GM12865 (cell line): ENCODE measurements at regions not wholly inside any gene's neighbourhood (a gene's known extent, or its start where the extent isn't known, plus 50 kb on each side); places are given as distances from the start of the nearest gene placed in this dataset.

Experiments
- DNase-seq: peaks from one replicate; pipeline ENCODE4 v3.0.0; 2010; ENCODE audit warnings: low read depth
- H3K4me3 ChIP-seq: 2 replicates; pipeline ENCODE4 v1.5.1; 2011; ENCODE audit warnings: mild to moderate bottlenecking, low read depth, low read length, control low read depth
- TF ChIP-seq, protein P1 (sequence below): IDR thresholded peaks from 2 replicates; pipeline ENCODE4 v1.5.1; 2011; ENCODE audit warnings: low read length, control low read depth, low read depth, inconsistent platforms; ENCODE audit not compliant: insufficient read depth; ENCODE audit errors: missing control alignments

DNA sequence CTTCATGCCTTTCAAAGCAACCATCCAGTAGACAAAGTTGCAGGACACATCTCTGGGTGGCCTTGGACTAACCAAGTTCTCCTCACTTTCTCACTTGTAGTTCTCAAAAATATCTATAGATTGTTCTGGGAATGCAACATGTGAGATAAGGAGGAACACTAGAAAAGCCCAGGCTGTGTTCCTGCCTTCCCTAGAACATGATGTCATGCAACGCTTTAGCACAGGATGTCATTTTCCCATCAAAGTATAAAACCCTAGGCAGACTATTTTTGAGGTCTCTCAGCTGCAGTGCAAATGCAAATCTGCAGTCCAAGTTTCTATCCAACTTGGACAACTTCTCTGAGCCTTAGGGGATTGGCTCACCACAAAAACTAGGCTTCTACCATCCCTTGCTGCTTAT, 78.8 kb upstream of the PCDH7 start:
- no peak for DNase-seq
- TF ChIP-seq, protein P1, sequence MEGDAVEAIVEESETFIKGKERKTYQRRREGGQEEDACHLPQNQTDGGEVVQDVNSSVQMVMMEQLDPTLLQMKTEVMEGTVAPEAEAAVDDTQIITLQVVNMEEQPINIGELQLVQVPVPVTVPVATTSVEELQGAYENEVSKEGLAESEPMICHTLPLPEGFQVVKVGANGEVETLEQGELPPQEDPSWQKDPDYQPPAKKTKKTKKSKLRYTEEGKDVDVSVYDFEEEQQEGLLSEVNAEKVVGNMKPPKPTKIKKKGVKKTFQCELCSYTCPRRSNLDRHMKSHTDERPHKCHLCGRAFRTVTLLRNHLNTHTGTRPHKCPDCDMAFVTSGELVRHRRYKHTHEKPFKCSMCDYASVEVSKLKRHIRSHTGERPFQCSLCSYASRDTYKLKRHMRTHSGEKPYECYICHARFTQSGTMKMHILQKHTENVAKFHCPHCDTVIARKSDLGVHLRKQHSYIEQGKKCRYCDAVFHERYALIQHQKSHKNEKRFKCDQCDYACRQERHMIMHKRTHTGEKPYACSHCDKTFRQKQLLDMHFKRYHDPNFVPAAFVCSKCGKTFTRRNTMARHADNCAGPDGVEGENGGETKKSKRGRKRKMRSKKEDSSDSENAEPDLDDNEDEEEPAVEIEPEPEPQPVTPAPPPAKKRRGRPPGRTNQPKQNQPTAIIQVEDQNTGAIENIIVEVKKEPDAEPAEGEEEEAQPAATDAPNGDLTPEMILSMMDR, result no peak
- no peak overlapping the region for H3K4me3 ChIP-seq

DNA sequence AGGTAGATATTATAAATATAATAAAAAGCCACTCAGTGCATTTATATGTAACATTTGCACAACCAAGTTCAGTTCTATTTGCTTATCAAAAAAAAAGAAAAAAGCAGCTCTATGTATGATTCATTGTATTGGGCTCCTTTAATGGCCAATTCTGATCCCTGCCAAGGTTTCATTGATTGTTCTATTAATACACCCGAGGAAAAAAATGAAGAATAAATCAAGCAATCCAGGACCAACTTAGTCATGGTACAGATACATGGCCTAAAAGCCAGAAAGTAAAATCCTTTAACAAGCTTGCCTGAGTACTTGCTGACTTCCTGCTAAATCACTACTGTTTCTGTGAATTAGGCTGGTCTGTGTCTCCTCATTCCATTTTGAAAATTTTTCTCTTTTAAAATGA, 77.6 kb upstream of the PCDH7 start:
- no peak for DNase-seq

DNA sequence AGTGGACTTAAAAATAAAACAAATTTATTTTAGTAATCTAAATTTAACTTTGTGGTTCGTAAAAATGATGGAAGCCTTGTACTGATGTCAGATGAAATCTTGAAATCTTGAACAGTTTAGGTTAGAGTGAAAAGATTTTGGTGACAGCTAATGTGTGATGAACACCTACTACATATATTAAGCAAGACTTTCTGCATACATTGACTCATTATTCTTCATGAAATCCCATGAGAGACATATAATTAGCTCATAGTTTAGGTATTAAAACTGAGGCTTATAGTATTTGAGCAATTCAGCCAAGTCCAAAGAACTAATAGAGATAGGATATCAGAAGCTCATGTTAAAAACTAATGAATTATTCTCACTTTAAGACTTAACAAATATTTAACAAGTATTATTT, 66.9 kb upstream of the PCDH7 start:
- no peak for DNase-seq
- TF ChIP-seq, protein P1, result no peak
- no peak overlapping the region for H3K4me3 ChIP-seq

More for the DNA sequence above, 77.6 kb upstream of the PCDH7 start:
- H3K4me3 ChIP-seq, result no peak overlapping the region
- TF ChIP-seq, protein P1, result no peak

DNA sequence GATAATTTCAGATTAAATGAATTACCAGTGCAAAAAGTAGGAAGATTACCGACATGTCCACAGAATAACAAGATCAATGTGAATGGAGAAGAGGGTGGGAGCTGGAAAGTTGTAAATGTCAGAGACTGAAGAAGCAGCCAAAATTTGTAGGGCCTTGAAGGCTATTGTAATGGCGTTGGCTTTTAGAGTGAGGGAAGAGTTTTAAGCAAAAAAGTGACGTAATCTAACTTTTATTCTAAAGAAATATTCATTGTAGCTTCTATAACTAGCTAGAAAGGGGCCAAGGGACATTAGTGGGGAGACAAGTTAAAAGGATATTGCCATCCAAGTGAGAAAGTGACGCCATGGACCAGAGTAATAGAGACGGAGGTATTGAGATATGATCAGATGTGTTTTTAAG, 63.3 kb upstream of the PCDH7 start:
- no peak for DNase-seq
- TF ChIP-seq, protein P1, result no peak
- H3K4me3 ChIP-seq, result no peak overlapping the region

- TF ChIP-seq, protein P1, result no peak
- H3K4me3 ChIP-seq, result no peak overlapping the region
- DNase-seq, result no peak
Observed at GRCh38 chr4:30667919-30668318, 52.2 kb upstream of the PCDH7 start.

- TF ChIP-seq, protein P1, result no peak
- DNase-seq, result no peak
- H3K4me3 ChIP-seq, result no peak overlapping the region
Observed at GRCh38 chr4:30670206-30670605, 50.0 kb upstream of the PCDH7 start.
